Naive B cell (primary cell): ENCODE measurements at regions not wholly inside any gene's neighbourhood (a gene's known extent, or its start where the extent isn't known, plus 50 kb on each side); places are given as distances from the start of the nearest gene placed in this dataset.
"Not testable (repeated sequence)": the region's sequence is repeated elsewhere in the genome, so short reads cannot be mapped to it uniquely, and the experiment has no call there.

ENCODE experiments used
- ATAC-seq, 2 donors: fragments of 150-1000 bp; cut with Tn5 transposase; 2 replicates each; pipeline ENCODE4 v1.10.0; 2021; ENCODE audit warnings: low read depth in 2 of 2, mild to moderate bottlenecking in 2 of 2, moderate library complexity in 2 of 2
- DNase-seq: peaks from one replicate; pipeline ENCODE4 v3.0.0; 2022
- H3K27ac Mint-ChIP-seq, 6 donors: one replicate each; pipeline ENCODE4 v1.8.0; 2020 to 2022; ENCODE audit warnings: mild to moderate bottlenecking in 6 of 6, mixed read lengths in 6 of 6, moderate library complexity in 5 of 6, inconsistent platforms in 2 of 6
- H3K27me3 Mint-ChIP-seq, 3 donors: one replicate each; pipeline ENCODE4 v1.8.0; 2021 to 2022; ENCODE audit warnings: mixed read lengths in 3 of 3, mild to moderate bottlenecking in 1 of 3
- H3K36me3 Mint-ChIP-seq, 2 donors: one replicate each; pipeline ENCODE4 v1.8.0; 2020 to 2022; ENCODE audit warnings: mixed read lengths in 2 of 2, inconsistent platforms in 1 of 2, mild to moderate bottlenecking in 1 of 2
- H3K4me1 Mint-ChIP-seq, 3 donors: one replicate each; pipeline ENCODE4 v1.8.0; 2020 to 2022; ENCODE audit warnings: mixed read lengths in 3 of 3, inconsistent platforms in 1 of 3, mild to moderate bottlenecking in 1 of 3, moderate library complexity in 1 of 3
- H3K4me3 Mint-ChIP-seq, 8 donors: one replicate each; pipeline ENCODE4 v1.8.0; 2020 to 2022; ENCODE audit warnings: mild to moderate bottlenecking in 8 of 8, mixed read lengths in 8 of 8, moderate library complexity in 8 of 8, inconsistent platforms in 2 of 8
- H3K9me3 Mint-ChIP-seq, 7 donors: one replicate each; pipeline ENCODE4 v1.8.0; 2020 to 2022; ENCODE audit warnings: mixed read lengths in 7 of 7, mild to moderate bottlenecking in 5 of 7, inconsistent platforms in 2 of 7, moderate library complexity in 1 of 7

DNA sequence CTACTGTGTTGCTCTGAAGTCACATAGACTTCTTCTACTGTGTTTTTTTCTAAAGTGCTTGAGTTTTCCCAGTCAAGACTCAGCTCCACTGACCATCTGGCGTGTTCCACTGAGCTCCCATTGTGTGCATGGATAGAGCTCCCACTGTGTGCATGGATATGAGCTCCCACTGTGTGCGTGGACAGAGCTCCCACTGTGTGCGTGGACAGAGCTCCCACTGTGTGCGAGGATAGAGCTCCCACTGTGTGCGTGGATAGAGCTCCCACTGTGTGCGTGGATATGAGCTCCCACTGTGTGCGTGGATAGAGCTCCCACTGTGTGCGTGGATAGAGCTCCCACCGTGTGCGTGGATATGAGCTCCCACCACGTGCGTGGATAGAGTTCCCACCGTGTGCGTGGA is 148.3 kb upstream of the ALKAL2 start:
- no peak for ATAC-seq
- H3K4me1 Mint-ChIP-seq: peaks cover 31 to 55% (median 32%) of the 10 kb centered on the region in 3 donors
- H3K27ac Mint-ChIP-seq: no peak overlapping the region
- no peak for DNase-seq
- H3K36me3 Mint-ChIP-seq: no peaks in the 10 kb centered on the region
- H3K9me3 Mint-ChIP-seq: no peaks in the 10 kb centered on the region
- no peak overlapping the region for H3K4me3 Mint-ChIP-seq
- H3K27me3 Mint-ChIP-seq: no peaks in the 10 kb centered on the region

DNA sequence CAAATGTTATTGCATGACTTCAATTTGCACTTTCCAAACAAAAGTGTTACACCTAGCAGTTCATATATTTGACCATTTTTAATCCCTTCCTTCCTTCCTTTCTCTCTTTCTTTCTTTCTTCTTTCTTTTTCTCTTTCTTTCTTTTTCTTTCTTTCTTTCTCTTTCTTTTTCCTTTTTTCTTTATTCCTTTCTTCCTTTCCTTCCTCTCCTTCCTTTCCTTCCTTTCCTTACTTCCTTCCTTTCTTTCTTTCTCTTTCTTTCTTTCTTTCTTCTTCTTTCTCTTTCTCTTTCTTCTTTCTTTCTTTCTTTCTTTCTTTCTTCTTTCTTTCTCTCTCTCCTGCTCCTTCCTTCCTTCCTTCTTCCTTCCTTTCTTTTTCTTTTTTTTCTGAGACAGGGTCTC is 146.7 kb upstream of the ALKAL2 start:
- no peak for DNase-seq

GRCh38 chr2:433216-433615 is 145.3 kb upstream of the ALKAL2 start:
- peaks cover 0 to 7% of the 10 kb centered on the region in 2 donors for H3K36me3 Mint-ChIP-seq
- H3K9me3 Mint-ChIP-seq: peaks cover 0 to 2% (median 0%) of the 10 kb centered on the region in 7 donors
- peaks cover 38 to 58% (median 49%) of the 10 kb centered on the region in 3 donors for H3K4me1 Mint-ChIP-seq
- H3K4me3 Mint-ChIP-seq: peak overlapping the region in 1 of 8 donors; percentile 45
- no peak for ATAC-seq
- peak overlapping the region in 3 of 6 donors; percentile 6 to 50 (median 30) for H3K27ac Mint-ChIP-seq
- DNase-seq: no peak
- H3K27me3 Mint-ChIP-seq: no peaks in the 10 kb centered on the region

More for the DNA sequence above, 146.7 kb upstream of the ALKAL2 start:
- no peak overlapping the region for H3K4me3 Mint-ChIP-seq
- no peak for ATAC-seq
- no peaks in the 10 kb centered on the region for H3K27me3 Mint-ChIP-seq
- no peaks in the 10 kb centered on the region for H3K36me3 Mint-ChIP-seq
- no peaks in the 10 kb centered on the region for H3K9me3 Mint-ChIP-seq
- peak overlapping the region; percentile 47 to 94 (median 76) for H3K27ac Mint-ChIP-seq
- peaks cover 39 to 61% (median 45%) of the 10 kb centered on the region in 3 donors for H3K4me1 Mint-ChIP-seq

- H3K4me1 Mint-ChIP-seq: peaks cover 33 to 44% (median 36%) of the 10 kb centered on the region in 3 donors
- peaks cover 0 to 2% (median 0%) of the 10 kb centered on the region in 7 donors for H3K9me3 Mint-ChIP-seq
- peak overlapping the region; percentile 97 to 98 (median 98) for H3K27ac Mint-ChIP-seq
- peak overlapping the region; percentile 81 to 90 (median 86) for H3K4me3 Mint-ChIP-seq
- no peaks in the 10 kb centered on the region for H3K27me3 Mint-ChIP-seq
- ATAC-seq: peak; percentile 60 to 65
- DNase-seq: no peak
- peaks cover 0 to 7% of the 10 kb centered on the region in 2 donors for H3K36me3 Mint-ChIP-seq
Measured at GRCh38 chr2:430291-431040, 142.6 kb upstream of the ALKAL2 start.

DNA sequence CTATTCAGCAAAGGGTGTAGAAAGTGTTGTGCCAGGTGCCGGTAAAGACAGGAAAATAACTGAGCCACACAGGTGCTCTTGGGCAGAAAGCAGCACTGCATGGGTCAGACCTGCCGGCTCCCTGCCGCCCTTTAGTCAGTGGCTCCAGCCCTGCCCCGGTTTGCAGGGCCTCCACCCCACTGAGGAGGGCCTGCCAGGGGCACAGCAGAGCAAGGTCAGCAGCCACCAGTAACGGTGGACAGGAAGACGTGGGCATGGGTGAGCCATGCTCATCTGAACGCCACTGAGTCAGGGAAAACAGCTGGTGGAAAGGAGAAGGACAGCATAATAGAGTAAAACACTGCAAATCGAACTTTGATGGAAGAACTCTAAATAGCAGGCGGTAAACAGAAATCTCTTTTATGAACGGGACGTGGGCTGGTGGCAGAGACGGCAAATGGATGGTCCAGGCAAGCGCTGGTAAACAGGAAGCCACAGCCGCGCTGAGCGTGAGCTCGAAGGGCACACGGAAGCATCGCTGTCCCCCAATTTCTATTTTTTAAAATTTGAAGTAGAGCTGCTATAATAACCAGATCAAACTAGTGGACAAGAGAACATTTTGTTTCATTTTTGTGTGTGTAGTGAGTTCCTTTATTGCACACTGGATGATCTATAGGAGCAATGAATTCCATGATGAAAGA is 141.8 kb upstream of the ALKAL2 start:
- Mint-ChIP-seq H3K9me3 (peaks cover 0 to 2% (median 0%) of the 10 kb centered on the region in 7 donors), H3K4me3 (peak overlapping the region; percentile 81 to 90 (median 86)), H3K36me3 (peaks cover 0 to 7% of the 10 kb centered on the region in 2 donors), H3K27me3 (no peaks in the 10 kb centered on the region), H3K27ac (peak overlapping the region; percentile 97 to 98 (median 98)), H3K4me1 (peaks cover 30 to 37% (median 32%) of the 10 kb centered on the region in 3 donors)
- ATAC-seq (peak; percentile 62 to 76), DNase-seq (no peak)

DNA sequence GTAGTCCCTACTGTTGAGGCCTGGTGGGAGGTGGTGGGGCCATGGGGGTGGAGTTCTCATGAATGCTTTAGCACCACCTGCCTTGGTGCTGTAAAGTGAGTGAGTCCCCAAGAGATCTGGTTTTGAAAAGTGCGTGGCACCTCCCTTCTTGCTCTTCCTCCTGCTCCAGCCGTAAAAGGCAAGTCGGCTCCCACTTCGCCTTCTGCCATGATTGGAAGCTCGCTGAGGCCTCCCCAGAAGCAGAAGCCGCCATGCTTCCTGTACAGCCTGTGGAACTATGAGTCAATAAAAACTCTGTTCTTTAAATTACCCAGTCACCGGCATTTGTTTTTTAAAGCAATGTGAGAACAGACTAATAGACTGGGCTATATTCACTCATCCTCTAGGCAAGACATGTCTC is 141.3 kb upstream of the ALKAL2 start:
- no peak for DNase-seq
- peaks cover 0 to 7% of the 10 kb centered on the region in 2 donors for H3K36me3 Mint-ChIP-seq
- peak overlapping the region; percentile 44 to 98 (median 98) for H3K27ac Mint-ChIP-seq
- peaks cover 25 to 32% (median 27%) of the 10 kb centered on the region in 3 donors for H3K4me1 Mint-ChIP-seq
- peaks cover 0 to 2% (median 0%) of the 10 kb centered on the region in 7 donors for H3K9me3 Mint-ChIP-seq
- peak overlapping the region in 7 of 8 donors; percentile 81 to 90 (median 85) for H3K4me3 Mint-ChIP-seq
- no peak for ATAC-seq
- no peaks in the 10 kb centered on the region for H3K27me3 Mint-ChIP-seq

DNA sequence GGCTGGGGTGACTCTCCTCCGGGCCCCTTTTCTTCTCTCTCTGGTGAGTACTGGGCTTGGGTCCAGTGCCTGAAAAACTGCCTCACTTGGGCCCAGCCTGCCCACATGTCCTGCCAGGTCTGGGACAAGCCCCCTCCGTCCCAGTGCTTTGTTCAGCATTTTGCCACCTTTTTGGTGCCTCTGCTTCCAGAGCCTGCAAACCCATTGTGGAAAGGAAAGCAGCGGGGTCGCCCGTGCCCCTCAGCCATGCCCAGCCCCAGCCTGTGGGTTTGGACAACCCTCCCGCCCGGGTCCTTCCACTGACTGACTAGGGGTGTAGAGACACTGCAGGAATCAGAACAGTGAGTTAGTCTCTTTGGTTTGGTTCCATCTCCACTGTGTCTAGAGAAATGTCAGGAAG is 140.7 kb upstream of the ALKAL2 start:
- peaks cover 0 to 7% of the 10 kb centered on the region in 2 donors for H3K36me3 Mint-ChIP-seq
- H3K27me3 Mint-ChIP-seq: no peaks in the 10 kb centered on the region
- peaks cover 0 to 2% (median 0%) of the 10 kb centered on the region in 7 donors for H3K9me3 Mint-ChIP-seq
- H3K4me1 Mint-ChIP-seq: peaks cover 27 to 33% (median 32%) of the 10 kb centered on the region in 3 donors
- H3K4me3 Mint-ChIP-seq: peak overlapping the region in 2 of 8 donors; percentile 85 to 90
- peak overlapping the region in 3 of 6 donors; percentile 13 to 97 (median 21) for H3K27ac Mint-ChIP-seq
- ATAC-seq (no peak), DNase-seq (no peak)

GRCh38 chr2:426696-427095 is 138.8 kb upstream of the ALKAL2 start:
- DNase-seq, H3K4me3 Mint-ChIP-seq, H3K36me3 Mint-ChIP-seq, ATAC-seq, H3K27me3 Mint-ChIP-seq, H3K27ac Mint-ChIP-seq, H3K9me3 Mint-ChIP-seq: not testable (repeated sequence)
- peaks cover 30 to 35% (median 34%) of the 10 kb centered on the region in 3 donors for H3K4me1 Mint-ChIP-seq

- Mint-ChIP-seq H3K4me3 (no peak overlapping the region), H3K36me3 (peaks cover 0 to 7% of the 10 kb centered on the region in 2 donors), H3K27ac (peak overlapping the region in 1 of 6 donors; percentile 15), H3K4me1 (peaks cover 29 to 32% (median 32%) of the 10 kb centered on the region in 3 donors), H3K9me3 (peaks cover 0 to 2% (median 0%) of the 10 kb centered on the region in 7 donors), H3K27me3 (no peaks in the 10 kb centered on the region)
- no peak for ATAC-seq
- DNase-seq: no peak
Measured at GRCh38 chr2:425947-426346, 138.1 kb upstream of the ALKAL2 start.

DNA sequence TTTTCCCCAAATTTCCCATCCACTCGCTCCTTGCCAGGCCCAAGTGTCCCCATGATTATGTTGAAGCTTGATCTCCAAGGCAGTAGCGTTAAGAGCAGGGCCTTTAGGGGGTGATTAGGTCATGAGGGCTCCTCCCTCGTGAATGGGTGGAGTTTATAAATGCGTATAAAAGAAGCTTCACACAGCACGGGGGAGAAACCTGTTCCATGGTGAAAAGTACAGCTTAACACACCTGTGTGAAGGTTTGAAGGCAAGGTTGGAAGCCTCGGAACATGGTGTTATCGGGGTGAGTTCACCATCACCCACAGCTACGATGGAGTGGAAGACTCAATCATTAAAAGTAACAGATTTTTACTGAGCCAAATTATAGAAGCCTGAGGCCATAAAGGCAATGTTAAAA is 137.4 kb upstream of the ALKAL2 start:
- Mint-ChIP-seq H3K27me3 (no peaks in the 10 kb centered on the region), H3K4me3 (no peak overlapping the region), H3K27ac (peak overlapping the region in 1 of 6 donors; percentile 54), H3K4me1 (peaks cover 22 to 25% (median 25%) of the 10 kb centered on the region in 3 donors), H3K36me3 (peaks cover 0 to 7% of the 10 kb centered on the region in 2 donors), H3K9me3 (peaks cover 0 to 2% (median 0%) of the 10 kb centered on the region in 7 donors)
- ATAC-seq (no peak), DNase-seq (no peak)

DNA sequence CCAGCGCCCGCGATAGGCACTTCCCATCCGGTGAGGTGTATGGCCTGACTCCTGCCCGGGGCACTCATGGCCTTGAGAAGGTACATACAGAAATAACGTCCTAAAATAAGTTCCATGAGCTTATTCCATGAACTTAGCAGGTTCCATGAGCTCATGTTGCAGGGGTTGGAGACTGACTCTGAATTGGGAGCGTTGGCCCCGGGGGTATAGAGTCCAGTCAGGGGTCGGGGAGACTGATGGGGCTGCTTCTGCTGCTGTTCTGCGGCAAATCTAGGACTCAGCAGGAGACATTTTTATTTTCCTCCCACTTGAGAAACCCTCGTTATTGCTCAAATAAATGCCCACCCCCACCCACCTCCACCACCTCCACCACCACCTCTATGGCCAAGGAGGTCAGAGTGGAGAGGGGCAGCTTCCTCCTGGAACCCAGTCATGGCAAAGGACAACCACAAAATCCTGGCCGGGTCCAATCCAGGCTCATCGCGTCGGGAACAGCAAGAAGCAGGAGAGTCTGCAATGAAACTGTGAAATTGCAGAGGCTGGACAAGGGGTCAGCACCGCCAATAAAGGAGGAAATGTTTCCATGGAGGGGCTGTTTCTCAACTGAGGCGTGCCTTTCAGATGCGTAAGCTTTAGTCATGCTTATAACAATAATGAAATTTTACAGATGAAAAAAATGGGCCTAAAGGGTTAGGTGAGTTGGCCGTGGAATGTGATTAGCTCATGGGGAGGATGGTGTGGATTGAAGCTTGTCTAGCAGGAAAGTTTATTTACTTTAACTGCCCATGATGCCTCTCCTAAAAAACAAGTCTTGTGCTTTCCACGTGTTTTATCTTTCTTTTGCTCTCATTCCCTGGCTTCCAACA is 136.6 kb upstream of the ALKAL2 start:
- Mint-ChIP-seq H3K27ac (peak overlapping the region in 1 of 6 donors; percentile 38), H3K36me3 (peaks cover 0 to 6% of the 10 kb centered on the region in 2 donors), H3K4me3 (no peak overlapping the region), H3K27me3 (no peaks in the 10 kb centered on the region), H3K9me3 (peaks cover 0 to 2% (median 0%) of the 10 kb centered on the region in 7 donors), H3K4me1 (peaks cover 15 to 18% (median 18%) of the 10 kb centered on the region in 3 donors)
- DNase-seq: no peak
- ATAC-seq: no peak

DNA sequence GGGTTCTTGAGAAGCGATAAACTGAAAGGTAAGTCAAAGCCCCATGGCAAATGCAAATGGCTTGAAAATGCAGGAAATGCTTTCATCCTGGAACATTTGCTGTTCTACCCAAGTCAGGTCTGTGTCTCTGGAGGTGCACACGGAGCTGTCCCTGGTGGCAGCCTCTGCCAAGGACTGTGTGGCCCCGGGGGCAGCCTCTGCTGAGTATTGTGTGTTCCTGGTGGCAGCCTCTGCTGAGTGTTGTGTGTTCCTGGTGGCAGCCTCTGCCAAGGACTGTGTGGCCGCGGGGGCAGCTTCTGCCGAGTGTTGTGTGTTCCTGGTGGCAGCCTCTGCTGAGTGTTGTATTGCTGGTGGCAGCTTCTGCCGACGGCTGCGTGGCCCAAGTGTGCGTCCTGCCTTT is 135.6 kb upstream of the ALKAL2 start:
- Mint-ChIP-seq H3K27ac (peak overlapping the region in 2 of 6 donors; percentile 8 to 75), H3K27me3 (peaks cover 0 to 9% (median 7%) of the 10 kb centered on the region in 3 donors), H3K9me3 (no peaks in the 10 kb centered on the region), H3K4me3 (no peak overlapping the region), H3K4me1 (peaks cover 7 to 10% (median 9%) of the 10 kb centered on the region in 3 donors), H3K36me3 (no peaks in the 10 kb centered on the region)
- no peak for DNase-seq
- ATAC-seq: no peak
